GM12801 (cell line): ENCODE measurements at regions not wholly inside any gene's neighbourhood (a gene's known extent, or its start where the extent isn't known, plus 50 kb on each side); places are given as distances from the start of the nearest gene placed in this dataset.

Experiments
- CTCF ChIP-seq: IDR thresholded peaks from one replicate; pipeline ENCODE4 v1.5.1; 2011; ENCODE audit warnings: control low read depth; ENCODE audit not compliant: insufficient read length; ENCODE audit errors: extremely low read depth

GRCh38 chr4:123555233-123555806, 158.7 kb downstream of the SPRY1 start:
- TF ChIP-seq CTCF: no peak

GRCh38 chr4:123555807-123556273, 159.2 kb downstream of the SPRY1 start:
- no peak for TF ChIP-seq CTCF

DNA sequence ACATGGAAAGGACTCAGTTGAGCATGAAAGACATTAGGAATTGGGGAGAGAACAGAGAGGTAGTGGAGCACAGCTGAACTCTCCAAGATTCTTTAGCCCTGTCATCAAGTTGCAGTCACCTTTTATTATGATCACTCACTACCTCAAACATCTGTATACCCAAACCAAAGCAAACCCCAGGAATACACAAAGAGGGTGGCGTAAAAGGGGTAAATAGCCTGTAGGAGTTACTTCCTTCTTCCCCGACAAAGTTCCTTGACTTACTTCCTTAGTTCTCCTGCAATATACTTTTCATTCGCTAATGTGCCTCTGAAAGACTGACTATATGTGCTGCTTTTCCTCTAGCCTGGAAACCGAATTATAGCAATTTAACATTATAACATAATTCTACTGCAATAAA, 159.9 kb downstream of the SPRY1 start:
- no peak for TF ChIP-seq CTCF

DNA sequence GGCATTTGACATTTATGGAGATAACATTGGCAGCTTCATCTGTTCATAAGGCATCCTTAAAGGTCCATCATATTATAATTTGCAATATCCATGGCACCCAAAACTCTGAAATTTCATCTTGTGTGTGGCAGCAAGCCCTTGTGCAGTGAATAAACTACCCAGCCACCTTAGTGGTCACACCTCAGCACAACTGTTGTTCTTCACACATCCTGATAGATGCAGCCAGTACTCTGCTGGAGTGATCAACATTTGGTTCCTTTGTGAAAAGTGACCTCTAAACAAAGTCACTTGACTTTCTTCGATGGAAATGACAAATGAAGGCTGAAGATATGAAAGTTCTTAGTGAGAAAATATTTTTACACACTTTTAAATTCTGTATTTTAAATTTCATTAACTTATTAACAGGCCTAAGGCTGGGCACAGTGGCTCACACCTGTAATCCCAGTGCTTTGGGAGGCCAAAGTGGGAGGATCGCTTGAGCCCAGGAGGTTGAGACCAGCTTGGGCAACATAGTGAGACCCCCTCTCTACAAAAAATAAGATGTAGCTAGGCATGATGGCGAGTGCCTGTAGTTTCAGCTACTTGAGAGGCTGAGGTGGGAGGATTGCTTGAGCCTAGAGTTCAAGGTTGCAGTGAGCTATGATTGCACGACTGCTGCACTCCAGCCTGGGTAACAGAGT, 161.4 kb downstream of the SPRY1 start:
- no peak for TF ChIP-seq CTCF

- no peak for TF ChIP-seq CTCF
Observed at GRCh38 chr4:123558865-123559264, 162.3 kb downstream of the SPRY1 start.

DNA sequence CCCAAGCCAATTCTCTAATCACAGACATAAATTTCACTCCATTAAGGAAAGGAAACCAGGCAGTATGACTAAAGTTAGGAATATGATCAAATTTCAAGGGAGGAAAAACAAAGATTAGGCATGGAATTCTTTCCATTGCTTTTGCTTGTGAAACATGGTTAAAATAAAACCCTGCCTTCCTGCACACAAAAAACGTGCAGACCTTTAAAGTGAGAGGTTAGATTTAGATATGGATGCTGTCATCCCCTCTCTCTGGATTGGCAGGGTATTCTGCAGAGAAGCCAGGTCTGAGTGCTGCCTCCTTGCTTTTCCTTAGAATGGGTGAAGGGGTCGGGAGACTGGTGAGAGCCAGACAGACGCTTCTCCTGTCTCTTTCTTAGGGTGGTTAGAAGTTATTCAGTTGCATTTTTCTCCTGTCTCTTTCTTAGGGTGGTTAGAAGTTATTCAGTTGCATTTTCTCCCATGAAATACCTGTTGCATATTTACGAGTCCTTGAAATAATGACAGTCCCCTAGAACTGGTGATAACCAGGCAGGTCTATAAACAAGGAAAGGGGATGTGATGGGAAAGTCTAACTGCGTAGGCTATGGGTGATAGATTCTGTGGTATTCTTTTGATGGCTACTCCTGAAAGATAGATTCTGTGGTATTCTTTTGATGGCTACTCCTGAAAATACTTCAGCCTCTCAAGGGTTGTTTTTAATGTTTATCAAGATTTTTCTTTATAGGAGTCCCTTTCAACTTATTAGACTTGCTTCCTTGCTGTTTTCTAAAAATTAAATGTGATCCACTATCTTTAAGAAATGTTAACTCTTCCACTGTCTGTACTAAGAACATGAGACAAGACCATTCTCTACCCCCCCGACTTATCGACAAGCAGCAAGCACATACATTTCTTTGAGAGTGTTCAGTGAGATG, 163.6 kb downstream of the SPRY1 start:
- TF ChIP-seq CTCF: no peak

- no peak for TF ChIP-seq CTCF
Observed at GRCh38 chr4:123561525-123561924, 164.9 kb downstream of the SPRY1 start.
